ENCODE measurements at regions not wholly inside any gene's neighbourhood (a gene's known extent, or its start where the extent isn't known, plus 50 kb on each side); places are given as distances from the start of the nearest gene placed in this dataset.

DNA sequence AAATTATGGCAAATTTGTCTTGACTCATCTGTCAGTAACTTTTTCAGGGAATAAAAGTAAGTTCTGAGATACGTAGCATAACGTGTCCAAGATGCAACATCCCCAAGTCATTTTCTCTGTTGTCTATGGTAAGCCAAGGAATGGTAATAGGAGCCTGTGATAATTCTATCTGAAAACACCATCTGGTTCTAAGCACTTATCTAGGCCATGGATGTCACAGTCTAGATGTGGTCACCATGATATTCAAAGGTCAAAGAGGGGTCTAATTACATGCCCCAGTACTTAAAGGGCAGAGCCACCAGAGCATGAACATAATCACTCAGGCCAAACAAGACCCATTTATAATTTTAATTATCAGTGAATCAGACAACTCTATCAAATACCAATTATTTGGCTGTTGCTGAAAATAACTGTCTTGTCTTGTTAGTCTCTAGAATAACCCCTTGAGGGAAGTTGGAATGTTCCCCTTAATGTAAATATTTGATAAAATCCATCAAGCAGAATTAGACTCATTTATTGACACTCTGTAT, 225.1 kb upstream of the MPPED2 start:
- in situ Hi-C loops (cut with HindIII; ENCODE audit: low sequenced_read_pairs): no loop called here
- no peak for DNase-seq (ENCODE audit: low spot score)

DNA sequence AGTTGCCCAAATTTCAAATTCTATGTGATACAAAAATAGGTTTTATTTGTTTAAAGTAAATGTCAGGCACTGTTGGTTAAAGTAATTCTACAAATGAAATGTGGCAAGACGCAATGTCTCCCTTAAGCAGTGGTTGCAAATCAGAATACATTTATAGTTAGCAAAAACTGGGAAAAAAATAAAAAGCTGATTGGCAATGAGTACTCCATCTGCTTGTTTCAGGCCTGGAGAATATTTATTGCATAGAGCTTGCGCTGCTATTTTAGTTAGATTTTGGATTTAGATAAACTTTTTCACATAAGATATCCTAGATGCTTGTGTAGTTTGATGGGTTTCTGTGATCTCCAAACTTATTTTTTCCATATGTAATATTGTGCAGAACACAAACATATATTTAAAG, 224.0 kb upstream of the MPPED2 start:
- in situ Hi-C loops (cut with HindIII; ENCODE audit: low sequenced_read_pairs): no loop called here
- DNase-seq (ENCODE audit: low spot score): no peak

DNA sequence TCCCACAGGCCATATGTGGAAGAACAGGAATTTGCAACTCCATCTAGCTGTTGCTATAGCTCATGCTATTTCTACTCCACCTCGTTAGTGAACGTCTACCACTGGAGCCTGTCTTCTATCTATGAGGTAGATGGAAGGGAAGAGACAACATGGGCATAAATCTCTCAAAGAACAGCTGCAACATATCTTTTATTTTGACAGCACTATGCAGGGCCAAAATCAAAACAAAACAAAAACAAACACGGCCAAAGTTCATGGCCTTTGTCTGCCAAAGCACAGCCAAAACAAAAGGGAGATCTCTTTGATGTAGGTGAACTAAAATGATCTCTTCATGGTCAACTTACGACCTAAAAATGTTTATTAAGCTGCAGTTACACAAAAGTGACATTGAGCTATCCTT, 215.2 kb upstream of the MPPED2 start:
- in situ Hi-C loops (cut with HindIII; ENCODE audit: low sequenced_read_pairs): no loop called here
- no peak for DNase-seq (ENCODE audit: low spot score)

DNA sequence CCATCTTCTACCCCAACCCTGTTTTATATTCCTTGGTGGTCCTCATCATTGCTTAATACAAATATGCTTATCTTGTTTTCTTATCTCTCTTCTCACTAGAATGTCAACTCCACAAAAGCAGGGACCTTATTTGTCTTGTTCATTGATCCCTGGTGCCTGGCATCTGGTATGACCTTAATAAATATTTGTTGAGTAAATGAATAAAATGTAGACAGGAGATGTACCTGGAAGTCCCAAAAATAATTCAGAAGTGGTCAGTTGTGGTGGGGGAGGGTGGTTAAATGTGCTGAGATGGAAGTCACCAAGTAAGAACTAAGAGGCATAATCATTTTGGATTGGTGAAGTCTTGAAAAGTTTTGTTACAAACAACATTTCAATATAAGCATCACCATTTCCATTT, 214.8 kb upstream of the MPPED2 start:
- in situ Hi-C loops (cut with HindIII; ENCODE audit: low sequenced_read_pairs): no loop called here

DNA sequence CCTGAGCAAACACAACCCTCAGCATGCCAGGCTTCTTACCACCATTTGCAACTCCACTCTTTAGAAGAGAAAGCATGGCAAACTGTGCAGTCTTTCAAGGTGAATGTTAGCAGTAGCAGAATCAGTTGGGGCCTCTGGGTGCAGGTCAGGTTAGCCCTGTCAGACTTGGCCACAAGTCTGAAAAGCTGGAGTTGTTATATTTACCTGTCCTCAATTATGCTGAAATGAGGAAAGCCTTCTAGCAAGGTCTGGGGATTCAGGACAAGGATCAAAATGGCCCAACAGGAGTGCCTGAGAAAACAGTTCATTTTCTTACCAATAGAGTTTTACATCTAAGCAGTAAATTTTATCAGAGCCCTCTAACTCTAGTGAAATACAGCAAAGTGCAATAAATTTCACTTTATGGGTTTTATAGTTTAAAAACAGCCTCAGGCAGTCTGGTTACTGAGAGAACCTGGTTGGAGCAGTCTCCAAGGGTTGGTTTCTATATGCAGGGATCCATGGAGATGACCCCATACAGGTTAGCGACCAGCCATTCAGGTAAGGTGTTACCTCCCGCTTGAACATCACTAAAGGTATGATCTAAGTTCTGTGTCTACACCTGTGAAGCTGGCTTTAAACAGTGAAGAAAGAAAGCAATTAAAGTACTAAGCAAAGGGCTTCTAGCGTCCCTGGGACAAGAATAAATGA, 212.5 kb upstream of the MPPED2 start:
- in situ Hi-C loops (cut with HindIII; ENCODE audit: low sequenced_read_pairs): no loop called here
- no peak for DNase-seq (ENCODE audit: low spot score)

More for the DNA sequence above, 214.8 kb upstream of the MPPED2 start:
- no peak for DNase-seq (ENCODE audit: low spot score)

DNA sequence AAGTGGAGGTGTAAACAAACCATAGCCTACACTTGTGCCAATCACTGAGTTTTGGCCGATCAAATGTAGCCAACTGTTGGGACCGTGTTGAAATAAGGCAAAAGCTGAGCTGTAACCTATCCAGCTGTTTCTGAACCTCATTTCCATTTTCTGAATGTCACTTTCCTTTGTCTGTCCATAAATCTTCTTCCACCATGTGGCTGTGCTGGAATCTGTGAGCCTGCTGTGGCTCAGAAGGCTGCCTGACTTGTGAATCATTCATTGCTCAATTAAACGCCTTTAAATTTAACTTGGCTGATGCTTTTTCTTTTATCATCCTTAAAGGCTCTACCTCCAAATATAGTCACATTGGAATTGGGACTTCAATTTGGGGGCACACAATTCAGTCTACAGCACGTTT, 203.1 kb upstream of the MPPED2 start:
- no peak for DNase-seq (ENCODE audit: low spot score)
- in situ Hi-C loops (cut with HindIII; ENCODE audit: low sequenced_read_pairs): no loop called here

DNA sequence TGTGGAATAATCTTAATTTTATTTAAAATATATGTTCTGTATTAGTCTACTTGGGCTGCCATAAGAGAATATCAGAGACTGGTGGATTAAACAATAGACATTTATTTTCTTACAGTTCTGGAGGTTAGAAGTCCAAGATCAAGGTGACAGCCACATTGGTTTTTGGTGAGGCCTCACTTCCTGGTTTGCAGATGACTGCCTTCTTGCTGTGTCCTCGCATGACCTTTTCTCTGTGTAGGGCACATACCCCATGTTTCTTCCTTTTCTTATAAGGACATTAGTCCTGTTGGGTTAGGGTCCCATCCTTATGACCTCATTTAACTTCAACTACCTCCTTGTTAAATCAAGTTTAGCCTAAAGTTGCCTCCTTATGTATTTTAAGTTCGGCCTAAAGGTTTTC, 202.7 kb upstream of the MPPED2 start:
- in situ Hi-C loops (cut with HindIII; ENCODE audit: low sequenced_read_pairs): no loop called here
- no peak for DNase-seq (ENCODE audit: low spot score)

DNA sequence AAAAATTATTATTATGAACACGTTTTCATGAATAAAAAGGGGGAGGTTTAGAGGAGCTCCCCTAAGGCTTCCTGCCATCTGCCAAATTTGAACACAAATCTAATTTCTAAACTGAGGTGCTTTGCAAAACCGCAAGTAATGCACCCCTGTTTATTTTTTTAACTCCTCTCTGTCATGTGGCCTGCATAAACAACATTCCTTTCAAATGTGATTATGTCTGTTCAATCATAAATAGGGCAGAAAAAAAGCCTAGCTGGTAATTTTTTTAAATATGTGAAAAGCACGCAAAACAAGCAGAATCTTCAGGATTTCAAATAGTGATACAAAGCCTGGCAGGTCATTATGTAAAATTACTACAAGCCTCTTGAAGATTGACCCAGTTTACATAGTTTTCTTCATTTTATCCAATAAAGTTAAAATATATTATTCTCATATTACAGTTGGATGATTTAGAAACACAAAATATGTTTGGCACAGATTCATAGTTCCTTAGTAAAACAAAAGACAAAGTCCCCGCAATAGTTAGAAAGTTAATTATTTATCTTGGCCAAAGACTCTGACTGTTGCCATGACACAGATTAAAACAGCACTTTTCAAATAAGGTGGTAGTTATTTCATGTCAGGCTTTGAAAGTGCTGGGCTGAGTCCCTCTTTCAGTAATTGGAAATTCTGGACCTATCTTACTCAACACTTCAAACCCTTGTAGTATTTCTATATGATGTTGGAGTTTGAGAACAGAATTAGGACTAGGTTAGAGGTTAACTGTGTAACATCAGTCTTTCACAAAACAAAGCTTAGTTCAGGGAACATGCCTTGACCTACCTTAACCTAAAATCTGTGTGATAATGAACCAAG, 200.3 kb upstream of the MPPED2 start:
- DNase-seq (ENCODE audit: low spot score): no peak
- in situ Hi-C loops (cut with HindIII; ENCODE audit: low sequenced_read_pairs): no loop called here

DNA sequence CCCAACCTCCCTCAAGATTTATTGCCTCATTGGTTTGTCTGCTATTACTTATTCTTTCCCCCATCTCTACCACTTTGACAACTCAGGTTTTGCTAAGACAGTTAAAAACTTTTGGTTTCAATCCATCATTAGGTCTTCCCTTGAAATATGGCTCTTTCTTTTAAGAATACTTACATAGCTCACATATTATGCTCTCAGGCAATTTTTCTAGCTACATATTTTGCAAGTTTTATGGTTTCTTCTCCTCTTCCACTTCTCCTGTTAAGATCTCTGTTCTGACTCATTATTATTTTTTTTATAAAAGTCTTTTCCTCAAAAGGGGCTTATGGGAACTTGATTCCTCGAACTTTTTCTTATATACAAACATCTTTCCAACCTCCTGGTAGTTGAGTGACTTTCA, 192.4 kb upstream of the MPPED2 start:
- DNase-seq (ENCODE audit: low spot score): no peak
- in situ Hi-C loops (cut with HindIII; ENCODE audit: low sequenced_read_pairs): no loop called here

DNA sequence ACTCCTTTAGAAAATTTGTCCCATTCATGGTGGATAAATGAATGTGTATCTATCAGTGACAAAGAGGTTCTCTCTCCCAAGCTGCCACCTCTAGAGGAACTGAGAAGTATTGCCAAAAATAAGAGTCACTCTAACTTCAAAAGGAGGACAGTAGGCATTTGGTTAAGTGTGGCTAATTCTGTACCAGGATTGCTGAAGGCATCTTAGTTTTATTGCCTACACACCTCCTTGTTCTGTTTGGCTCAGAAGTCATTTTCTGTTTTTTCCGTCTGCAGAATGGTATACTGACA, 189.0 kb upstream of the MPPED2 start:
- DNase-seq (ENCODE audit: low spot score): no peak
- in situ Hi-C loops (cut with HindIII; ENCODE audit: low sequenced_read_pairs): no loop called here

DNA sequence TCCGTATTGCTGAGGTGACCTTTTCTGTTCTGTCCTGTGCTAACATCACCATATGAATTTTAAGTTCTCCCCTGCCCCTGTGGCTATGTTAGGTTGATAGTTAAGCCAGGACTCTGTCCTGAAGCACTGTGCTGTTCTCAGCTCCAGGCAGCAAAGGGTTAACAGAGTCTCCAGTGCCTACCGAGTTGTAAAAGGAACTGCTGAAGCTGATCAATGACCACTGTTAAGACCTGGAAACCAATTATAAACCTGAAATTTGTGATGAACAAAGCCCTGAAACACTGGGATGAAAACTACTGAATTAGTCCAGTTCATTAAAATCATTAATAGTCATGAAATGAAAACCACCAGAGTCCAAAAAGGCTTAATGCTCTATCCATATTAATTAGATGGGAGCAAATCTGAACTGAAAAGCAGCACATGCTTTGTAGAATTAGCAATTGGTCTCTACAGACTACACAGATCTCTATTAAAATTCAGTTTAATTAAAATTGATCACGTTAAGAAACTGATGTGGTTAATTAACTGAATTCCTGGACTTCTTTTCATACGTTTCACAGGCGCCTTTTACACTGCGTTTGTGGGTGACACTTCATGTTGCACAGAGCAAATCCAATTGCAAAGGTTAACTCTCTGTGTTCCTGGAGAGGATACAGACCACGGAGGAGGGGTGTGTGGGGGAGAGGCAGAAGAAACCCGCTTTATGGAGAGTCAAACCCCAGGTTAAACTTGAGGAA, 188.5 kb upstream of the MPPED2 start:
- no peak for DNase-seq (ENCODE audit: low spot score)

DNA sequence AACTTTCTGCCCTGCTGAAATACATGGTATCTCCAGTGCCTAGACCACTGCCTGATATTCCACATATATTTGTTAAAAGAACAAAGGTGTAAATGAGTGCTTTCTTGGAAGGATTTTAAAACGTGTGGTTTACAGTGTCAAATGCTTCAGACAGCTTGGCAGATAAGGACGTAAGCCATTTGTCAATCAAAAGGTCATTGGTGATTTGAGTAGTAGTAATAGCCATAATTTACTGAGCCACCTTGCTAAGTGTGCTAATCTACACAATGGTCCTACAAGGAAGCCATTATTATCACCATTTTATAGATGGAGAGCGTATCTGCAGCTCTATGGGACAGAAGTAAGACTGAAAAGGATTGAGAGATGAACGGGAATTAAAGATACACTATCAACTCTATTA, 186.8 kb upstream of the MPPED2 start:
- in situ Hi-C loops (cut with HindIII; ENCODE audit: low sequenced_read_pairs): no loop called here

More for the DNA sequence above, 188.5 kb upstream of the MPPED2 start:
- in situ Hi-C loops (cut with HindIII; ENCODE audit: low sequenced_read_pairs): no loop called here

DNA sequence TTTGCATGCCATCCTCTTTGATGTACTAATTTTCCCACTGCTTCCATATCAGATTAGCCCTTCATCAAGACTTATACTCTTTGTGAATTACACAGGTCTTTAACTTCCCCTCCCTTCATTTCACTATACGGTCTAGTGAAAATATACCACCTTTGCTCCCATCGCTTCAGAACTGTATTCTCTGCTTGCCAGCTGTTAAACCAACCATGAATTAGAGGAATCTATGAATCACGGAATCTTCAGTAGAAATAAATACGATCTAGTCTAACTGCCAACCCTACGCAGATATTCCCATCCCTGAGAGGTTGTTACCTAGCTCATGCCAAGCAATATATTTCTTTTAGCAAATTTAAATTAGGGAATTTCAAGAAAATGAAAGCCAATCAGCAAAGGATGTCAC, 177.8 kb upstream of the MPPED2 start:
- in situ Hi-C loops (cut with HindIII; ENCODE audit: low sequenced_read_pairs): no loop called here

More for the DNA sequence above, 186.8 kb upstream of the MPPED2 start:
- DNase-seq (ENCODE audit: low spot score): no peak

DNA sequence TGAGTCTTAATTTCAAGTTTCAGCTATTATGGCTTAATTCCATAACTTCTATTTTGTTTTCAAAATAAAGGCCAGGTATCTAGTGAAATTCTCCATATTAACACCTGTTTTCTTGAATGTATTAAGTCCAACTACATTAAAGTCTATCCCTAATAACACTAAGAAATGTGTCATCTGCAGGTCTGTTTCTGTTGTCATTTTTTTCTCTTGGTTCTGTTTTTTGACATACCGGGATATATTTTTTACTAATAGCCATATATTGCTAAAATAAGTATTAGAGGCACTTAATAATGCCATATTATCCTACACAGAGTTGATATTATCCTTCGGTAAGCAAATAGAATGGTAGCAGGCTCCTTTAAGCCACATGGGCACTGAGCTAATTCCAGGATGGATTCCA, 176.0 kb upstream of the MPPED2 start:
- in situ Hi-C loops (cut with HindIII; ENCODE audit: low sequenced_read_pairs): no loop called here
- DNase-seq (ENCODE audit: low spot score): no peak

More for the DNA sequence above, 177.8 kb upstream of the MPPED2 start:
- DNase-seq (ENCODE audit: low spot score): no peak

DNA sequence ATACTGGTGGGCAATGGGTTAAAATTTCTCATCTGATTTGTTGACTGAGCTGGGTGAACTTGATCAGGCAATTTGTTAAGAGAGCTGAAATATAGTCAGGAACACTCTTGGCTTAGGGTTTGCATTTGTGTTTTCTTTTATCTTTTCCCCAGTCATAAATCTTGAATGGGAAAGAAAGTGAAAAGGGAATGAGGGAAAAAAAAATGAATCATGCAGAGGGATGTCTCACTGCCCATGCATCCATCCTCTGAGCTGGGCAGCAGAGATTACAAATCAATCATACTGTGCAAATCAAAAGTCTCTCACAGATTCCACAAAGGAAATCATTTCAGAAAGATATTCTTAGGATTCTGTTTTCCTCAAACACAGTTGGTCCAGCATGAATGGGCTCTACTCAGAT, 174.2 kb upstream of the MPPED2 start:
- in situ Hi-C loops (cut with HindIII; ENCODE audit: low sequenced_read_pairs): no loop called here
- DNase-seq (ENCODE audit: low spot score): no peak

DNA sequence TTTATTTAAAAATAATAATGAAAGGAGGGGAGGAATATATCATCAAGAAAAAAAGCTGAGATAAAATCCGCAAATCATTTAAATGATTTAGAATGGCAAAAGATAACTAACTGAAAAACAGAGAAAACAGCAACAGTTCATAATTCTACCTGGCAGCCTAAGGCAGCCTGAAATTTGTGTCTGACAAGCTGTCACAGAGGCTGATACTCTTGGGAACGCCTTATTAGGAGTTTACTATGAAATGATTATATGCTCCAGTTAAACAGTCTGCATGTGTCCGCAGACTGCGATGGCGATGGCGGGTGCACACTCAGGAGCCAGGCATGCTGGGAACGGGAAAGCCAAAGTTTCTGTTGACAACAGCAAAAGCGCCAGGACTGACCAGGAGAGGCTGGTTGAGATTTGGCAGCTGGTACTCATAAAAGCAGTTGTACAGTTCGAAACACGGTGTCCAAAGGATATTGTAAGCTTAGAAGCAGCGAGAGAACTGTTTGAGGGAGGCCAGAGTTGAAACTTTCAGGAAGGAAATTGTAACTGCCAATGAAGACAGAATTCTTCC, 172.9 kb upstream of the MPPED2 start:
- DNase-seq (ENCODE audit: low spot score): no peak
- in situ Hi-C loops (cut with HindIII; ENCODE audit: low sequenced_read_pairs): no loop called here

DNA sequence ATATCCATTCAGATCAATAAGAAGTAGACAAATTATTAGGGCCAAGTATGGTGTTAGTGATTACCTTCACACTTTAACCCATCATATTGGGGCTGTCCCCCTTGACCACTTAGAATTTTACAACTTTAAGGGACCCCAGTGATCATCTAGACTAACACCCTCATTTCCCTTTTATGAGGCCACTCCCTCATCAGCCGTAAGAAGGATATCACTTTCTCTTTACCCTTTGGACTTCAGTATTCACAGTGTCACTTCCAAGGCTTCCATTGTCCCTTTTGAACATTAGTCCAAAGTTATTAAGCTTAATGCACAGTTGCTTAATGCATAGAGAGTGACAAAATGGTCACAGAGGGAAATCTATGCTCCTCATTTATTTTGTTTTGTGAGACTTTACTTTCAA, 172.4 kb upstream of the MPPED2 start:
- no peak for DNase-seq (ENCODE audit: low spot score)
- in situ Hi-C loops (cut with HindIII; ENCODE audit: low sequenced_read_pairs): no loop called here

DNA sequence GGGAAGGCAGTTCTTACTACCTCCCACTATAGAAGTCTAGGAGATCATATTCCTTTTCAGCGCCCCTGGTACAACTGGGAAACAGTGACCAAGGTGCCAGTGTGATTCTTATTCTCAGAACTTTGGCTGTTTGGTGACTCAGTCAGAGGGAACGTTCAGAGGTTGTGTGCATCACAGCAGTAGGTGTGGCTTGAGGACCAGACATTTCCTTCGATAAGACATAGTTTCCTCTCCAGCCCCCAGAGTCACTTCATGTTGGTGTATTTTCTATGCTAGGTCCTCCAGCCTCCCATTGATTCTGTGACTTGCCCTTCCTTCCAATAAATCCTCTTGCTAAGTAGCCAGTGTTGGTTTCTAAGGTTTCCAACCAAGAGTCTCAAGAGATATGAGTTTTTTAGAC, 171.9 kb upstream of the MPPED2 start:
- no peak for DNase-seq (ENCODE audit: low spot score)
- in situ Hi-C loops (cut with HindIII; ENCODE audit: low sequenced_read_pairs): no loop called here

DNA sequence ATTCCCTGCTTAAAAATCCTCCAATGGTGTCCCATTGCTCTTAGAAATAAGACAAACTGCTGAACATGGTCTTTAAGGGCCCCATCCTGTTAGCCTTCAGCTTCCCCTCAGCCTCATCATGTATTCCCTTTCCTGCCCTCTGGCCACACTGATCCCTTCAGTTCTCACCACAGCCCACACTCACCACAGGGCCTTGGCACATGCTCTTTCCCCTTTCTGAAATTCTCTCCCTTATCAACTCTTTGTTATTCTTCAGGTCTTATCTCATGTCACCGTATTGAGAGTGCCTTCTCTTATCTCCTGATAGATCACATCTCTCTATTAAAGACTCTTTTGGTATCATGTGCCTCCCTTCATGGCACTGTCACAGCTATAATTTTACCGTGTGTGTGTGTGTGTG, 167.8 kb upstream of the MPPED2 start:
- in situ Hi-C loops (cut with HindIII; ENCODE audit: low sequenced_read_pairs): no loop called here

DNA sequence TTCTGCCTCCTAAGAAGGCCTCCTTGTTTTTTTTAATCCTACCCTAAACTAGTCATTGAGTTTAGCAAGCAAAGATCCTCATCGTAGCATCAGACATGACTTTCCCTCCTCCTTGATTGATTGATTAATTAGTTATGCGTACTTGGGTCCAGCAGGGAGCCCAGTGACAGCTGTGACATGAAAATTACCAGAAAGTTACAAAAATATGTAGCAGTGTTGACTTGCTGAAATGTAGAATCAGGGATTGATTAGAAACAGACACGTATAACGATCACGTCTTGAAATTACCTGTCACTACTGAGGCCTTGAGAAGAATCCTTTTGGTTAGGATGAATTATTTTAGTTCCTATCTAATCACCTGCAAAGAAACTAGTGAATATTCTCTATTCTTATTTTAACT, 167.4 kb upstream of the MPPED2 start:
- in situ Hi-C loops (cut with HindIII; ENCODE audit: low sequenced_read_pairs): no loop called here
- no peak for DNase-seq (ENCODE audit: low spot score)

More for the DNA sequence above, 167.8 kb upstream of the MPPED2 start:
- DNase-seq (ENCODE audit: low spot score): no peak

Measured in G401 (cell line).